HEK293 (cell line): ENCODE measurements at regions not wholly inside any gene's neighbourhood (a gene's known extent, or its start where the extent isn't known, plus 50 kb on each side); places are given as distances from the start of the nearest gene placed in this dataset.

Source experiments
- ZNF274 ChIP-seq, 2 experiments: fragments of 200-500 bp in 1 of 2; fragments of 450-650 bp in 1 of 2; sonication (Bioruptor generic) in 1 of 2; formaldehyde crosslinking in 1 of 2; IDR thresholded peaks; 2 replicates each; pipeline versions ENCODE4 v1.5.1 to v1.6.1; 2014 to 2016; ENCODE audit warnings: borderline replicate concordance in 1 of 2, inconsistent platforms in 1 of 2, low read length in 1 of 2, missing biosample characterization in 1 of 2, missing genetic modification characterization in 1 of 2
- ZNF311 ChIP-seq: fragments of 450-650 bp; formaldehyde crosslinking; IDR thresholded peaks from 2 replicates; pipeline ENCODE4 v1.5.1; 2017; ENCODE audit warnings: missing biosample characterization, missing genetic modification characterization, borderline replicate concordance
- ZNF501 ChIP-seq: fragments of 450-650 bp; formaldehyde crosslinking; IDR thresholded peaks from 2 replicates; pipeline ENCODE4 v1.5.1; 2016; ENCODE audit warnings: missing biosample characterization, missing genetic modification characterization
- TF ChIP-seq, protein P1 (sequence below): fragments of 450-650 bp; formaldehyde crosslinking; IDR thresholded peaks from 2 replicates; pipeline ENCODE4 v1.5.1; 2016; ENCODE audit warnings: missing biosample characterization, missing genetic modification characterization
- TF ChIP-seq, protein P2 (sequence below): fragments of 450-650 bp; formaldehyde crosslinking; IDR thresholded peaks from 2 replicates; pipeline ENCODE4 v1.5.1; 2016; ENCODE audit warnings: missing biosample characterization, missing genetic modification characterization

DNA sequence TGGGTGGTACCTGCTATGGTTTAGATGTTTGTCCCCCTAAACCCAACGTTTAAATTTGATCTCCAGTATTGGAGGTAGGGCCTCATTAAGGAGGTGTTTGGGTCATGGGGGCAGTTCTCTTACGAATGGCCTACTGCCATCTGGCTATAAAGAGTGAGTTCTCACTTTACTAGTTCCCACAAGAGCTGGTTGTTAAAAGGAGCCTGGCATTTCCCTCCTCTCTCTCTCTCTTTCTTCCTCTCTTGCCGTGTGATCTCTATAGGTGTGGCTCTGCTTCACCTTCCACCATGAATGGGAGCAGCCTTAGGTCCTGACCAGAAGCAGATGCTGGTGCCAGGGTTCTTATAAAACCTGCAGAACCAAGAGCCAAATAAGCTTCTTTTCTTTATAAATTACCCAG is 193.2 kb upstream of the CDH6 start:
- TF ChIP-seq, protein P1, sequence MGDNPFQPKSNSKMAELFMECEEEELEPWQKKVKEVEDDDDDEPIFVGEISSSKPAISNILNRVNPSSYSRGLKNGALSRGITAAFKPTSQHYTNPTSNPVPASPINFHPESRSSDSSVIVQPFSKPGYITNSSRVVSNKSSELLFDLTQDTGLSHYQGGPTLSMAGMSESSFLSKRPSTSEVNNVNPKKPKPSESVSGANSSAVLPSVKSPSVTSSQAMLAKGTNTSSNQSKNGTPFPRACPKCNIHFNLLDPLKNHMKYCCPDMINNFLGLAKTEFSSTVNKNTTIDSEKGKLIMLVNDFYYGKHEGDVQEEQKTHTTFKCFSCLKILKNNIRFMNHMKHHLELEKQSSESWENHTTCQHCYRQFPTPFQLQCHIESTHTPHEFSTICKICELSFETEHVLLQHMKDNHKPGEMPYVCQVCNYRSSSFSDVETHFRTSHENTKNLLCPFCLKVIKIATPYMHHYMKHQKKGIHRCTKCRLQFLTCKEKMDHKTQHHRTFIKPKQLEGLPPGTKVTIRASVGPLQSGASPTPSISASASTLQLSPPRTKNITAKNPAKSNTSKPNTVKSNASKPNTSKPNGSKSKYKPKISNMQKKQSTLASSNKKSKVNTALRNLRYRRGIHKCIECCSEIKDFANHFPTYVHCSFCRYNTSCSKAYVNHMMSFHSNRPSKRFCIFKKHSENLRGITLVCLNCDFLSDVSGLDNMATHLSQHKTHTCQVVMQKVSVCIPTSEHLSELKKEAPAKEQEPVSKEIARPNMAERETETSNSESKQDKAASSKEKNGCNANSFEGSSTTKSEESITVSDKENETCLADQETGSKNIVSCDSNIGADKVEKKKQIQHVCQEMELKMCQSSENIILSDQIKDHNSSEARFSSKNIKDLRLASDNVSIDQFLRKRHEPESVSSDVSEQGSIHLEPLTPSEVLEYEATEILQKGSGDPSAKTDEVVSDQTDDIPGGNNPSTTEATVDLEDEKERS (tag by site-specific recombination), result no peak
- no peak for TF ChIP-seq ZNF274 (IDR thresholded peaks at IDR 0.05; ENCODE audit: low read length)
- TF ChIP-seq ZNF274 (tag by site-specific recombination; IDR thresholded peaks at IDR 0.05; ENCODE audit: borderline replicate concordance), result no peak
- no peak for TF ChIP-seq ZNF501
- TF ChIP-seq, protein P2, sequence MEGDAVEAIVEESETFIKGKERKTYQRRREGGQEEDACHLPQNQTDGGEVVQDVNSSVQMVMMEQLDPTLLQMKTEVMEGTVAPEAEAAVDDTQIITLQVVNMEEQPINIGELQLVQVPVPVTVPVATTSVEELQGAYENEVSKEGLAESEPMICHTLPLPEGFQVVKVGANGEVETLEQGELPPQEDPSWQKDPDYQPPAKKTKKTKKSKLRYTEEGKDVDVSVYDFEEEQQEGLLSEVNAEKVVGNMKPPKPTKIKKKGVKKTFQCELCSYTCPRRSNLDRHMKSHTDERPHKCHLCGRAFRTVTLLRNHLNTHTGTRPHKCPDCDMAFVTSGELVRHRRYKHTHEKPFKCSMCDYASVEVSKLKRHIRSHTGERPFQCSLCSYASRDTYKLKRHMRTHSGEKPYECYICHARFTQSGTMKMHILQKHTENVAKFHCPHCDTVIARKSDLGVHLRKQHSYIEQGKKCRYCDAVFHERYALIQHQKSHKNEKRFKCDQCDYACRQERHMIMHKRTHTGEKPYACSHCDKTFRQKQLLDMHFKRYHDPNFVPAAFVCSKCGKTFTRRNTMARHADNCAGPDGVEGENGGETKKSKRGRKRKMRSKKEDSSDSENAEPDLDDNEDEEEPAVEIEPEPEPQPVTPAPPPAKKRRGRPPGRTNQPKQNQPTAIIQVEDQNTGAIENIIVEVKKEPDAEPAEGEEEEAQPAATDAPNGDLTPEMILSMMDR (tag by site-specific recombination), result no peak
- no peak for TF ChIP-seq ZNF311
